HG02970 (cell line): ENCODE measurements at regions not wholly inside any gene's neighbourhood (a gene's known extent, or its start where the extent isn't known, plus 50 kb on each side); places are given as distances from the start of the nearest gene placed in this dataset.
"Not testable (repeated sequence)": the region's sequence is repeated elsewhere in the genome, so short reads cannot be mapped to it uniquely, and the experiment has no call there.

Experiments
- ATAC-seq: cut with Tn5 transposase; IDR thresholded peaks from one replicate; pipeline ENCODE4 v1.9.1; 2021; ENCODE audit warnings: mild to moderate bottlenecking, moderate library complexity, moderate number of reproducible peaks; ENCODE audit not compliant: unreplicated experiment, low FRiP score

- ATAC-seq: no peak
Observed at GRCh38 chr5:25262221-25262620, 617.4 kb upstream of the CDH10 start.

DNA sequence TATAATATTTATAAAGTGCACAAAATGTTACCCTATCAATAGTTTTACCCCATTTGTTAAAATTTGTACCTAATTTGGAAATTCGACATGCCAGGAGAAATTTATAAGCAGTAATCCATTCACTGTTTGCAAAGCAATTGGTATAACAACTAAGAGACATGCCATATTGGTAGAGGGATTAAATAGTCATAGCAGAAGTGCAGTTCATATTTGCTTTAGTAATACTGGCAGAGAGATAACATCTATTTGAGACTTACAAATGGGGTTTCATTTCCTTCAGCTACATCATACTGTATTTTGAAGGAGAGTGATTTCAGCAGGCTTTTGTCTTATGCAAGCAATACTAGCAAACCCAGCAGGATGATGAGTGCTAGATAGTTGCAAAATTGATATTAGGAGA is 610.4 kb upstream of the CDH10 start:
- ATAC-seq: no peak

DNA sequence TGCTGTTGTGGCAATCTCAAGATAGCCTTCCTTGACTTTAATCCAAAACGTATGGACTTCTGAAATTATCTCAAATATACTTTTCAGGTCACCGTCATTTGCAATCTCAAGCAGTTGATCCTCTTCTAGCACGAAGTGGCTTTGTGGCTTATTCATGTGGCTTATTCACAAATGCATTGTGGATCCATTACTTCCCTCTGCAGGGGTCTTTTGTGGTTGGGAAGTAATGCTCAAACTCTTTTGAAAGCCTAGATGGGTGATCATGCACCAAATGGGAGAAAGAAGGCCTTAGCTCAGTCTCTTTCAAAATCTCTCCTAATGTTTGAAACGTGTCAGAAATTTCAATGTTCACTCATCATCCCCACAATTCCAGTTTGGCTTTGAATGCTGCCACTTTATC is 597.2 kb upstream of the CDH10 start:
- no peak for ATAC-seq

- ATAC-seq: not testable (repeated sequence)
Observed at GRCh38 chr5:25238720-25239119, 593.9 kb upstream of the CDH10 start.

- no peak for ATAC-seq
Observed at GRCh38 chr5:25224316-25224982, 579.7 kb upstream of the CDH10 start.

DNA sequence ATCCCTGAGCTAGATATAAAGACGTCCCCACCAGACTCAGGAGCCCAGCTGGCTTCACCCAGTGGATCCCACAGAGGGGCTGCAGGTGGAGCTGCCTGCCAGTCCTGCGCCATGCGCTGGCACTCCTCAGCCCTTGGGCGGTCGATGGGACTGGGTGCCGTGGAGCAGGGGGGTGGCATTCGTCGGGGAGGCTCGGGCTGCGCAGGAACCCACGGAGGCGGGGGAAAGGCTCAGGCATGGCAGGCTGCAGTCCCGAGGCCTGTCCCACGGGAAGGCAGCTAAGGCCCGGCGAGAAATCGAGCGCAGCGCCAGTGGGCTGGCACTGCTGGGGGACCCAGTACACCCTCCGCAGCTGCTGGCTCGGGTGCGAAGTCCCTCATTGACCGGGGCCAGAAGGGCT is 555.1 kb upstream of the CDH10 start:
- ATAC-seq: not testable (repeated sequence)

DNA sequence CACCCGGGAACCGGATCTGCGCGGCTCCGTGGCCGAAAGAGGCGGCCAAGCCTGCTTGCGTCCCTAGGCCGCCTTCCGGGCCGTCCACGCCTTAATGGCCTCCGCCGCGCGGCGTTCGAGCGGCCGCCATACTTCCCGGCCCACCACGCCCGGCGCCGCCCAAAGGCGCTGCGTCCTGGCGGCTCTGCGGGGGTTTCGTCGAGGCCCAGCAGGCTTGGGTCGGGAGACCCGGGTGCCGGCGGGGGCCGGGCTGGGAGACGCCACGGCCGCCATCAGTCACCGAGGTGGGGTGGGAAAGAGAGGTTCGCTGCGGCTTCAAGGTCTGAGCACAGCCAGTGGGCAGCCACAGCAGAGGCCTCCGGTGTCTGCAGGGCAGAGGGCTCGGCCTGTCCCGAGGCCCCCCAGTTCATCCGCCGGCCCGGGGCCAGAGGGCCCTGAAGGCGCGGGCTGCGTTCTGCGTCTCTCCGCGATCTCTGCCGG is 545.8 kb upstream of the CDH10 start:
- ATAC-seq: peak; percentile 60

- no peak for ATAC-seq
Observed at GRCh38 chr5:25181249-25181648, 536.5 kb upstream of the CDH10 start.

DNA sequence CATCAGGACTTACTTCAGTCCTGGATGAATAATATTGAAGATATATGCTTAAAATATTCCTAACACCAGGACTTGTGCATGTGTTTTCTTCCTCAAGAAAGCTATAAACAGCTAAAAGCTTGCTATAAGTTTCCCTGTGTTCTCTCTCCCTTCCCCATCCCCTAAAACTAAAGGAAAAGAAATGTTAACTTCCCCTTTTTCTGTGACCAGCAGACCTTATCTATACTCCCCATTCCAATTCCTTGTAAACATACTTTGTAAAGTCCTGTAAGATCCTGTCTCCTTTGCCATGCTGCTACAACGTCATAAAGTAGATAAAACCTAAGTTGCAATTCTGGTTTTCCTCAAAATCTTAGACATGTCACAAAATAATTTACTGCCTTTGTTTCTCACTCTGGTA is 517.8 kb upstream of the CDH10 start:
- not testable (repeated sequence) for ATAC-seq

- ATAC-seq: no peak
Observed at GRCh38 chr5:25160891-25161290, 516.1 kb upstream of the CDH10 start.

DNA sequence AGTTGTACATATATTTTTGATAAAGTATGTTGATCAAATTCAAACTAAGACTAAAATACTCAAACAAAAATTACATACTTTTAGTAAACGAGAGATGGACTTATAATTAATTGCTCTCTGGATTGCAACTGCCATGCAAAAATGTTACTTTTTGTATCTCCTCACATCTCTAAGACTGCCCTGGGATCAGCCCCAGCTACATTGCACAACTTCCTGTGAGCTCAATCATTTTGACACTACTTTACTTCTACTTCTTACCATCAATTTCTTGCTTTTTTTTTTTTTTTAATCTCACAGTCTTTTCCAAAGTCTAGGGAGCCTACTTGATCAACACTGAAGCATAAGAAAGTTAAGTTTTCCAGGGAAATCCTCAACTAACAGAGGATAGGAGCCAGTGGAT is 506.0 kb upstream of the CDH10 start:
- no peak for ATAC-seq

DNA sequence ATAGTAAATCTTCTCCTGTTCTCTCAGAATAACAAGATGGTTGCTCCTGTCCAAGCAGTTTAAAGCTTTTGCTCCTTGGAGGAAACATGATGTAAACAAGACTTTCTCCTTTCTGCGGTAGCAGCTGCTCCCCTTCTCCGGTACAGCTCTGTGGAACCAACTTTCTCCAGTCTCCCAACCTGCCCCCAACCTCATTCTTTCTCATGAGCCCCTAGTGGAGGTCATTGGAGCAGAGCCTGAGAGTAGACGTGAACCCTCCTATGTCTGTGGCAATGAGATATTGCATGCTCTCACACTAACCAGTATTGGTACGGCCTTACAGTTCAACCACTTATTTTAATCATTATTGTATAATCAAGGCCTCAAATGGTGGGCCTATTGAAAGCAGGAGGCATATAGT is 483.8 kb upstream of the CDH10 start:
- ATAC-seq: no peak

- no peak for ATAC-seq
Observed at GRCh38 chr5:25119650-25120049, 474.9 kb upstream of the CDH10 start.

DNA sequence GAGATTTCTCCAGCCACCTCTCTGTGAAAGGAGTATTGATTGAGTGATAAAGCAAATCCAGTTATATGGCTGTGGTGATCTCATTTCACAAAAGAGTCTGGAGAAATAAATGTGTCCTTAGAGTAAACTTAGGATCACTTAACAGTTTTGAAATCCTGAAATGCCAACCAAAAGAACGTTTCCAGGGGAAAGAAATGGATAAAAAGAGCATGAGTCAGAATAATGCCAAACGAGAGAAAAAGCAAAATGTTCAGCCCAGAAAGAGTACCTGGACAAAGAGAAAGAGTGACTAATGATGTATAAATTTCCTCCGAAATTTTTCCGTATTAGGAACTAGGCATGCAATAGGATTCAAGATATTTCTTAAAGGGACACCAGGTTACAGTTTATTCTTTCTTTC is 463.1 kb upstream of the CDH10 start:
- no peak for ATAC-seq

- ATAC-seq: no peak
Observed at GRCh38 chr5:25099538-25099937, 454.8 kb upstream of the CDH10 start.

GRCh38 chr5:25095261-25095660 is 450.5 kb upstream of the CDH10 start:
- ATAC-seq: no peak

DNA sequence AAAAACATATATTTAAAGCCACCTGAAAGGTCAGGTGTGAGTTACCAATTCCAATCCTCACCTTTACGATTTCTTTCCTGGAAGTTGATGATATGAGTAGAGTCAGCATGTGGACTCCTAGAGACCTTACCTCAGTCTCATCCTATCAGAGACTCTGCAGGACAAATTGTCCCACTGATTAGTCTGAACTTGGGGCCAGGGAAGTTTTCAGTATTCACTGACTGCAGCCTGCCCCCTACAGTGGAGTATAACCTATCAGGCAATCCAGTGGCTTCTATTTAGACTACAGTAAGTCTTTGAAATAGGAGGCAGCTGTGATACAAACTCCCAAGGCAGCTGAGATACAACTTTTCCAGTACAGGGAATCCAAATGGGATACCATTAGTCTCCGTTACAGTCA is 449.4 kb upstream of the CDH10 start:
- no peak for ATAC-seq

- ATAC-seq: no peak
Observed at GRCh38 chr5:25091921-25092320, 447.1 kb upstream of the CDH10 start.

DNA sequence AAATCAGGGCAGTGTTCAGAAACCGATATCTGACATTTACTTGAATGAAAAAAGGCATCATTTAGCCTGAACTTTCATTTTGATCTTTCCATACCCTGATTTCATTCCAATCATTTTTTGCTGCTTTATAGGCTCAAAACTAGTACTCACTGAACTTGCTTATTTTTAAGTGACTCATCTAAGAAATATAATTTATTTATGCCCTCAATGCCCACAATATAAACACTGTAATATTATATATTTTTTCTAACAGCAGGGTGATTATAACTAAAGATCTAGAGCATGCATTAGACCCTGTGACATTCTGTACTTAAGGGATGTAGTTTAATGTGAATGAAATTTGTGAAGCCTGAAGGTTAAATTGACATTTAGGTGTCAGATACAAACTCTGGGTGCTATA is 446.1 kb upstream of the CDH10 start:
- no peak for ATAC-seq

DNA sequence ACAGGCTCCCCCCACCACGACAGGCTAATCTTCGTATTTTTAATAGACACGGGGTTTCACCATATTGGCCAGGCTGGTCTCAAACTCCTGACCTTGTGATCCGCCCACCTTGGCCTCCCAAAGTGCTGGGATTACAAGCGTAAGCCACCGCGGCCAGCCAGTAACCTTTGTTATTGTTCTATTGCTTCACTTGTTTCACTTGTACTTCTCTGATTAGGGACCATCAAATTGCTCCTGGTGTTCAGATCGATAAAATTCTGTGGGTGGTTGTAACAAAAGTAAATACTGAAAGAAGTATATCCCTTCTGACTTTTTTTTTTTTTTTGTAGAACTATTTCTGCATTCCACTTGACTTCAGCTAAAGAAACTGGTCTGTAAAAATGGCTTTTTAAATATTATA is 445.5 kb upstream of the CDH10 start:
- no peak for ATAC-seq

- not testable (repeated sequence) for ATAC-seq
Observed at GRCh38 chr5:25088689-25089088, 443.9 kb upstream of the CDH10 start.

- ATAC-seq: not testable (repeated sequence)
Observed at GRCh38 chr5:25083261-25083660, 438.5 kb upstream of the CDH10 start.

- no peak for ATAC-seq
Observed at GRCh38 chr5:25066239-25066638, 421.5 kb upstream of the CDH10 start.
